Suprapubic skin (tissue), 4 donors: ENCODE measurements at regions not wholly inside any gene's neighbourhood (a gene's known extent, or its start where the extent isn't known, plus 50 kb on each side); places are given as distances from the start of the nearest gene placed in this dataset.

Source experiments
- DNase-seq, 2 donors: peaks; one replicate each; pipeline ENCODE4 v3.0.0-alpha.2; 2019; ENCODE audit warnings: low spot score in 2 of 2
- H3K27ac ChIP-seq: fragments of 200-600 bp; sonication (generic); one replicate; pipeline ENCODE4 v1.5.1; 2019
- H3K27me3 ChIP-seq: fragments of 200-600 bp; sonication (generic); one replicate; pipeline ENCODE4 v1.5.1; 2019
- H3K36me3 ChIP-seq: fragments of 200-600 bp; sonication (generic); one replicate; pipeline ENCODE4 v1.5.1; 2019
- H3K4me1 ChIP-seq: fragments of 200-600 bp; sonication (generic); one replicate; pipeline ENCODE4 v1.5.1; 2019
- H3K4me3 ChIP-seq: fragments of 200-600 bp; sonication (generic); one replicate; pipeline ENCODE4 v1.5.1; 2019; ENCODE audit warnings: mild to moderate bottlenecking
- H3K9me3 ChIP-seq: fragments of 200-600 bp; sonication (generic); one replicate; pipeline ENCODE4 v1.5.1; 2019
- EP300 ChIP-seq: sonication (generic); formaldehyde crosslinking; IDR thresholded peaks from one replicate; pipeline ENCODE4 v1.6.1; 2017; ENCODE audit warnings: antibody characterized with exemption
- POLR2A ChIP-seq, 2 donors: fragments of 450-650 bp; IDR thresholded peaks; one replicate each; pipeline ENCODE4 v1.6.1; 2017; ENCODE audit warnings: antibody characterized with exemption in 2 of 2, mild to moderate bottlenecking in 2 of 2, moderate library complexity in 2 of 2
- POLR2AphosphoS5 ChIP-seq, 3 donors: sonication (generic); formaldehyde crosslinking; IDR thresholded peaks; one replicate each; pipeline ENCODE4 v1.6.1; 2017; ENCODE audit warnings: antibody characterized with exemption in 3 of 3
- WGBS: methylation state at CpG from one replicate; pipeline ENCODE4 v1.1.5; 2018; 5-methylcytosine and 5-hydroxymethylcytosine counted together
- TF ChIP-seq, protein P1 (sequence below), 2 donors: fragments of 200-600 bp in 1 of 2; fragments of 450-650 bp in 1 of 2; sonication (generic) in 1 of 2; IDR thresholded peaks; one replicate each; pipeline ENCODE4 v1.5.1; 2016 to 2019; ENCODE audit warnings: antibody characterized with exemption in 2 of 2, mild to moderate bottlenecking in 1 of 2, moderate library complexity in 1 of 2

DNA sequence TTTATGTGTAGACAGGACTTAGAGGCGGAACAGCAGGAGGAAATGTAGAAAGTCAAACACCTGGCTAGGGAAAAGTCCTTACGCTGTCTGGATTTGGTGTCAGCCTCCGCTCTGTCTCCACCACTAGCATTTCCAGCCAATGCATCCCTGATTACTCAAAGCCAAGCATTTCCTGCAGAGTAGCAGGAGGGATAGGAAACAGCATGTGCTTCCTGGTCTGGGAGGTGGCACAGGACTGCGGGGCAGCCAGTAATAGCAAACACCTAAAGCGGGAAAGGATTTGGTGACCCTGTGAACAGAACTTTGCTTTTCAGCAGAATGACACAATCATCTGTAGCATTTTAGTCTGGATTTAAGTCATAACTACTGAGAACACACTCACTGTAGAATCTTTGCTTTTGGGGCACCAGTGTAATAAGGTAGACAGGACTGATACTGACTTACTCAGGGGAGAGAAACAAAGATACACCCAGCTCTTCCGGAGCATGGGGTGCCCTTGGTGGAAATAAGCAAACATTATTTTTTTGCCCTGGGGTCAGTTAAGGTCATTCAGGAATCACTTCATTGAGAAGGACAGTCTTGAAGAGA lies 133.3 kb upstream of the AHI1 start:
- TF ChIP-seq, protein P1, sequence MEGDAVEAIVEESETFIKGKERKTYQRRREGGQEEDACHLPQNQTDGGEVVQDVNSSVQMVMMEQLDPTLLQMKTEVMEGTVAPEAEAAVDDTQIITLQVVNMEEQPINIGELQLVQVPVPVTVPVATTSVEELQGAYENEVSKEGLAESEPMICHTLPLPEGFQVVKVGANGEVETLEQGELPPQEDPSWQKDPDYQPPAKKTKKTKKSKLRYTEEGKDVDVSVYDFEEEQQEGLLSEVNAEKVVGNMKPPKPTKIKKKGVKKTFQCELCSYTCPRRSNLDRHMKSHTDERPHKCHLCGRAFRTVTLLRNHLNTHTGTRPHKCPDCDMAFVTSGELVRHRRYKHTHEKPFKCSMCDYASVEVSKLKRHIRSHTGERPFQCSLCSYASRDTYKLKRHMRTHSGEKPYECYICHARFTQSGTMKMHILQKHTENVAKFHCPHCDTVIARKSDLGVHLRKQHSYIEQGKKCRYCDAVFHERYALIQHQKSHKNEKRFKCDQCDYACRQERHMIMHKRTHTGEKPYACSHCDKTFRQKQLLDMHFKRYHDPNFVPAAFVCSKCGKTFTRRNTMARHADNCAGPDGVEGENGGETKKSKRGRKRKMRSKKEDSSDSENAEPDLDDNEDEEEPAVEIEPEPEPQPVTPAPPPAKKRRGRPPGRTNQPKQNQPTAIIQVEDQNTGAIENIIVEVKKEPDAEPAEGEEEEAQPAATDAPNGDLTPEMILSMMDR (IDR thresholded peaks at IDR 0.05), result no peak
- TF ChIP-seq EP300 (no peak), POLR2AphosphoS5 (IDR thresholded peaks at IDR 0.05) (peak in 1 of 3 donors; percentile 60)
- no peak overlapping the region for H3K27ac ChIP-seq
- 81% methylated on average over 6 of the region's 6 CpGs for WGBS
- no peaks in the 10 kb centered on the region for H3K9me3 ChIP-seq
- no peaks in the 10 kb centered on the region for H3K4me1 ChIP-seq
- no peak overlapping the region for H3K4me3 ChIP-seq
- no peak for DNase-seq
- H3K27me3 ChIP-seq, result no peaks in the 10 kb centered on the region
- no peaks in the 10 kb centered on the region for H3K36me3 ChIP-seq

DNA sequence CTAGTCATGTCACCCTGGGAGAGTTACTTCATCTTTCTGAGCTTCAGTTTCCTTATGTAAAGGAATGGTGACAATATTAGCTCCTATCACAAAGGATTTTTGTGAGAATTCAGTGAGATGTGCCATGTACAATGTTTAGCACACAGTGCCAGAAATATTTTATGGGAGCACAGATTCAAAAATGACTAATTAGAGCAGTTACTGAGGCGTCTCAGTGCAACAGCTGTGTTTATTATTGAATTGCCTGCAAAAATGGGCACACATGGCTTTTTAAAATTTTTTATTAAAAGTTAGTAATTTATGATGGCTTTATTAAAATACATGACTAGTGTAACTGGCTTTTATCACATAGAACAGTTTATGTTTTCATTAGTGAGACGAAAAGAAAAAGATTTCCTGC lies 134.3 kb upstream of the AHI1 start:
- 63% methylated on average over 2 of the region's 2 CpGs for WGBS
- Histone ChIP-seq H3K36me3 (no peaks in the 10 kb centered on the region), H3K4me3 (no peak overlapping the region), H3K4me1 (no peaks in the 10 kb centered on the region), H3K9me3 (no peaks in the 10 kb centered on the region), H3K27me3 (no peaks in the 10 kb centered on the region), H3K27ac (no peak overlapping the region)
- DNase-seq, result no peak
- TF ChIP-seq POLR2AphosphoS5 (IDR thresholded peaks at IDR 0.05), result no peak
- TF ChIP-seq POLR2A (IDR thresholded peaks at IDR 0.05), result no peak
- no peak for TF ChIP-seq EP300
- TF ChIP-seq, protein P1 (IDR thresholded peaks at IDR 0.05), result no peak

DNA sequence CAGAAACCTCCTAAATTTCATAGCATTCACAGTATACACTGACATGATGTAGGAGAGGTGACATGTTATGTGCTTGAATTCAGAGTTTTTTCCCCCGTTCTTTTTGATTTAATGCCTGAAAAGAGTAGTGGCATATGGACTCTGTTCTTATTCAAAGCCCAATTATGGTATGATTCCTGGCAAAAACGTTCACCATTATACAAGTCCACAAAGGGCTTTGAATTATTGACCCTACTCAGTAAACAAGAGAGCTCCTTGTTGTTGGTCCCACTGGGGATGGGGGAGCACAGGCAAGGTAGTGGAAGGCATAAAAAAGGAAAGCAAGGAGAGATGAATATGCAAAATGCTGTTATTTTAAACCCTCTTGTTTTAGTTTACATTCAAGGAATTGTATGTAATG lies 136.0 kb upstream of the AHI1 start:
- TF ChIP-seq POLR2AphosphoS5 (IDR thresholded peaks at IDR 0.05) (no peak), EP300 (no peak), POLR2A (IDR thresholded peaks at IDR 0.05) (no peak)
- TF ChIP-seq, protein P1 (IDR thresholded peaks at IDR 0.05), result no peak
- no peak for DNase-seq
- Histone ChIP-seq H3K4me3 (no peak overlapping the region), H3K27ac (no peak overlapping the region), H3K9me3 (no peaks in the 10 kb centered on the region), H3K27me3 (no peaks in the 10 kb centered on the region), H3K4me1 (no peaks in the 10 kb centered on the region), H3K36me3 (no peaks in the 10 kb centered on the region)
- 57% methylated on average over 2 of the region's 2 CpGs for WGBS

DNA sequence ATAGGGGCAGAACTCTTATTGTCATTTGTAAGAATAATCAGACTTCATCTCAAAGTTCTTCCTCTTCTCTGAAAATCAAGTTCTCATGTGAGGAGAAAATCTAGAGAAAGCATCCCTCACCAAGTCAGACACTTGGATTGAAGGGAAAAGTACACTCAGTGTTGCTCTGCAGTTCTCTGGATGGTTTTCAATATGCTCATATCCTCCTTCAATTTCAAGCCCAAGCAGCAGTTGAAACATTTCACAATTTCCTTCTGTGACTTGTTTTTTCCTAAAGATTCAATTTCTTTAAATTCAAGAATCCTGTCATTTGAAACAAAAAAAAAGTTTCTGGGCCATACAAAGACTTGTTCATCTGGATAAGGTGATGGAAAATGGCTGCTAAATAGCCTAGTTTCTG lies 140.2 kb upstream of the AHI1 start:
- no peaks in the 10 kb centered on the region for H3K27me3 ChIP-seq
- no peak for DNase-seq

DNA sequence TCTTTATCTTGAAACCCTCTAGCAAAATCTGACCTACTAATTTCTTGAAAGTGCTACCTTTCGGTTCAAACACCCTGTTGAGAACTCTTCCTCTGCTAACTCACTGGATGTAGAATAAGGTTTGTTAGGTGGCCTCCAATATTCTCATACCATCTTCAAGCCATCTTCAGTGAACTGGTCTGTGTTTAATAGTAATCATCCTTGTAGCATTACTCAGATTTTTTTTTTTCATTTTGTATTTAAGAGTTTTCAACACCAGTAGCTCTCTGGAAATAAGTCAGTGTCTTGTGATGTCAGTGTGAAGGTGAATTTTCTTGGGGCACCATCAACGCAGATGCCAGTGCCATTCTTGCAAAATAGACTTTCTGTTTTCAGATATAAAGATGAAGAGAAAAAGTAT lies 140.6 kb upstream of the AHI1 start:
- H3K27me3 ChIP-seq, result no peaks in the 10 kb centered on the region
- no peak overlapping the region for H3K4me3 ChIP-seq
- H3K27ac ChIP-seq, result no peak overlapping the region
- H3K4me1 ChIP-seq, result no peaks in the 10 kb centered on the region
- TF ChIP-seq POLR2A (IDR thresholded peaks at IDR 0.05) (no peak), EP300 (no peak), POLR2AphosphoS5 (IDR thresholded peaks at IDR 0.05) (no peak)
- TF ChIP-seq, protein P1 (IDR thresholded peaks at IDR 0.05), result no peak
- H3K36me3 ChIP-seq, result no peaks in the 10 kb centered on the region
- DNase-seq, result no peak
- WGBS, result 93% methylated on average over 2 of the region's 2 CpGs
- no peaks in the 10 kb centered on the region for H3K9me3 ChIP-seq

More for the DNA sequence above, 140.2 kb upstream of the AHI1 start:
- H3K36me3 ChIP-seq, result no peaks in the 10 kb centered on the region
- H3K27ac ChIP-seq, result no peak overlapping the region
- TF ChIP-seq EP300, result no peak
- no peak for TF ChIP-seq POLR2A (IDR thresholded peaks at IDR 0.05)
- TF ChIP-seq POLR2AphosphoS5 (IDR thresholded peaks at IDR 0.05), result no peak
- TF ChIP-seq, protein P1 (IDR thresholded peaks at IDR 0.05), result no peak
- H3K4me1 ChIP-seq, result no peaks in the 10 kb centered on the region
- H3K9me3 ChIP-seq, result no peaks in the 10 kb centered on the region
- no peak overlapping the region for H3K4me3 ChIP-seq
